ENCODE measurements at regions not wholly inside any gene's neighbourhood (a gene's known extent, or its start where the extent isn't known, plus 50 kb on each side); places are given as distances from the start of the nearest gene placed in this dataset.

DNA sequence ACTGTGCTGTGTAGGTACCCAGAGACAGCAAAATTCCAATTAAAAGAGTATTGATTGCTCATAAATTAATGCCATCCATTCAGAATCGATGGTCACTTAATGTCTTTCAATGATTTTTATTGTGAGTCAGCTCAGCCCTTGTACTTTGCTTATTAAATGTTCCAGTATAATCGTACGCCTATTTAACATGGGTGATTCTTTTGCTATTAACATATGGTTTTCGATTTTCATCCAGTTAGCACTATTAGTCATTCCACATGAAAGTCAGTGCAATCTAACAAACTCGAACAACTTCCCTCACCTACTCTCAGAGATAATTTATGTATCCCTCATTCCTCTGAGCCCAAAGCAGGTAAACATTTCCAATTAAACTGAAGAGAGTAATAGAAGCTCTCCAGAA is 109.6 kb upstream of the APP start:
- H3K9me3 ChIP-seq (ENCODE audit: control insufficient read depth in 1 of 2, insufficient read depth in 1 of 2, low read depth in 1 of 2, low read length in 2 of 2) = no peaks in the 10 kb centered on the region
- no peak for TF ChIP-seq RAD21 (IDR thresholded peaks at IDR 0.05; ENCODE audit: low read depth)
- H3K9ac ChIP-seq (ENCODE audit: low read length) = no peak overlapping the region
- intact Hi-C loops (cut with micrococcal nuclease) = no loop called here
- no peak overlapping the region for H2AFZ ChIP-seq (ENCODE audit: low read depth, low read length, poor library complexity, severe bottlenecking)
- POLR2A ChIA-PET = no interaction called here
- no peaks in the 10 kb centered on the region for H3K79me2 ChIP-seq (ENCODE audit: insufficient read depth, low read length)
- no peaks in the 10 kb centered on the region for H3K9me2 ChIP-seq (ENCODE audit: insufficient read depth)
- no peak overlapping the region for H3K4me2 ChIP-seq (ENCODE audit: low read length)
- no peaks in the 10 kb centered on the region for H3K4me1 ChIP-seq (ENCODE audit: control insufficient read depth in 1 of 2, insufficient read depth in 2 of 2, low read length in 2 of 2)
- H3K27ac ChIP-seq (ENCODE audit: low read depth, low read length) = no peak overlapping the region
- ATAC-seq (no peak), DNase-seq (ENCODE audit: low read depth, low spot score) (no peak)
- H3K27me3 ChIP-seq (ENCODE audit: insufficient read depth, low read length) = no peaks in the 10 kb centered on the region; the same call in 1 of the 2 replicates
- no peak overlapping the region for H3K4me3 ChIP-seq (replicated peaks in 1 of 2; ENCODE audit: low read depth in 1 of 2, low read length in 2 of 2)
- BruUV-seq (replicated peaks) = no TSS peak
- H3K36me3 ChIP-seq (ENCODE audit: control insufficient read depth in 1 of 2, insufficient read depth in 2 of 2, low read length in 2 of 2) = no peaks in the 10 kb centered on the region
- CTCF ChIA-PET = no interaction called here
- RAD21 ChIA-PET (ENCODE audit: low non-redundant PET in 1 of 2, low total read pairs in 2 of 2, uncharacterized antibody in 2 of 2, unreplicated experiment in 2 of 2) = no interaction called here
- no peaks in the 10 kb centered on the region for H4K20me1 ChIP-seq (ENCODE audit: insufficient read depth)

- Histone ChIP-seq H4K20me1 (ENCODE audit: insufficient read depth) (no peaks in the 10 kb centered on the region), H3K27ac (ENCODE audit: low read depth, low read length) (no peak overlapping the region), H3K36me3 (ENCODE audit: control insufficient read depth in 1 of 2, insufficient read depth in 2 of 2, low read length in 2 of 2) (no peaks in the 10 kb centered on the region), H3K4me1 (ENCODE audit: control insufficient read depth in 1 of 2, insufficient read depth in 2 of 2, low read length in 2 of 2) (no peaks in the 10 kb centered on the region), H3K27me3 (ENCODE audit: insufficient read depth, low read length) (no peaks in the 10 kb centered on the region), H3K9me2 (ENCODE audit: insufficient read depth) (no peaks in the 10 kb centered on the region), H3K4me3 (replicated peaks in 1 of 2; ENCODE audit: low read depth in 1 of 2, low read length in 2 of 2) (no peak overlapping the region), H3K9me3 (ENCODE audit: control insufficient read depth in 1 of 2, insufficient read depth in 1 of 2, low read depth in 1 of 2, low read length in 2 of 2) (peaks cover 4 to 13% of the 10 kb centered on the region in 2 experiments; a peak in 2 of 4 replicates), H2AFZ (ENCODE audit: low read depth, low read length, poor library complexity, severe bottlenecking) (no peak overlapping the region), H3K4me2 (ENCODE audit: low read length) (no peak overlapping the region), H3K9ac (ENCODE audit: low read length) (no peak overlapping the region), H3K79me2 (ENCODE audit: insufficient read depth, low read length) (no peaks in the 10 kb centered on the region)
- ATAC-seq (no peak), DNase-seq (ENCODE audit: low read depth, low spot score) (no peak)
- CTCF ChIA-PET = no interaction called here
- RAD21 ChIA-PET (ENCODE audit: low non-redundant PET in 1 of 2, low total read pairs in 2 of 2, uncharacterized antibody in 2 of 2, unreplicated experiment in 2 of 2) = no interaction called here
- intact Hi-C loops (cut with micrococcal nuclease) = no loop called here
- POLR2A ChIA-PET = no interaction called here
- no TSS peak for BruUV-seq (replicated peaks)
- no peak for TF ChIP-seq CBX3 (IDR thresholded peaks at IDR 0.05; ENCODE audit: low read depth)
- TF ChIP-seq POLR2AphosphoS5 (IDR thresholded peaks at IDR 0.05; ENCODE audit: low read depth, low read length) = no peak
- no peak for TF ChIP-seq RAD21 (IDR thresholded peaks at IDR 0.05; ENCODE audit: low read depth)
- no peak for TF ChIP-seq JUND (IDR thresholded peaks at IDR 0.05)
- TF ChIP-seq, protein P1, sequence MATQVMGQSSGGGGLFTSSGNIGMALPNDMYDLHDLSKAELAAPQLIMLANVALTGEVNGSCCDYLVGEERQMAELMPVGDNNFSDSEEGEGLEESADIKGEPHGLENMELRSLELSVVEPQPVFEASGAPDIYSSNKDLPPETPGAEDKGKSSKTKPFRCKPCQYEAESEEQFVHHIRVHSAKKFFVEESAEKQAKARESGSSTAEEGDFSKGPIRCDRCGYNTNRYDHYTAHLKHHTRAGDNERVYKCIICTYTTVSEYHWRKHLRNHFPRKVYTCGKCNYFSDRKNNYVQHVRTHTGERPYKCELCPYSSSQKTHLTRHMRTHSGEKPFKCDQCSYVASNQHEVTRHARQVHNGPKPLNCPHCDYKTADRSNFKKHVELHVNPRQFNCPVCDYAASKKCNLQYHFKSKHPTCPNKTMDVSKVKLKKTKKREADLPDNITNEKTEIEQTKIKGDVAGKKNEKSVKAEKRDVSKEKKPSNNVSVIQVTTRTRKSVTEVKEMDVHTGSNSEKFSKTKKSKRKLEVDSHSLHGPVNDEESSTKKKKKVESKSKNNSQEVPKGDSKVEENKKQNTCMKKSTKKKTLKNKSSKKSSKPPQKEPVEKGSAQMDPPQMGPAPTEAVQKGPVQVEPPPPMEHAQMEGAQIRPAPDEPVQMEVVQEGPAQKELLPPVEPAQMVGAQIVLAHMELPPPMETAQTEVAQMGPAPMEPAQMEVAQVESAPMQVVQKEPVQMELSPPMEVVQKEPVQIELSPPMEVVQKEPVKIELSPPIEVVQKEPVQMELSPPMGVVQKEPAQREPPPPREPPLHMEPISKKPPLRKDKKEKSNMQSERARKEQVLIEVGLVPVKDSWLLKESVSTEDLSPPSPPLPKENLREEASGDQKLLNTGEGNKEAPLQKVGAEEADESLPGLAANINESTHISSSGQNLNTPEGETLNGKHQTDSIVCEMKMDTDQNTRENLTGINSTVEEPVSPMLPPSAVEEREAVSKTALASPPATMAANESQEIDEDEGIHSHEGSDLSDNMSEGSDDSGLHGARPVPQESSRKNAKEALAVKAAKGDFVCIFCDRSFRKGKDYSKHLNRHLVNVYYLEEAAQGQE (IDR thresholded peaks at IDR 0.05; ENCODE audit: low read depth) = no peak
- no peak for TF ChIP-seq CEBPB (IDR thresholded peaks at IDR 0.05; ENCODE audit: low read depth)
- TF ChIP-seq ELF1 (IDR thresholded peaks at IDR 0.05; ENCODE audit: borderline replicate concordance, low read depth) = no peak
- TF ChIP-seq POLR2A (IDR thresholded peaks at IDR 0.05; ENCODE audit: borderline replicate concordance, extremely low read depth, insufficient read depth, insufficient read length) = no peak
- TF ChIP-seq, protein P2, sequence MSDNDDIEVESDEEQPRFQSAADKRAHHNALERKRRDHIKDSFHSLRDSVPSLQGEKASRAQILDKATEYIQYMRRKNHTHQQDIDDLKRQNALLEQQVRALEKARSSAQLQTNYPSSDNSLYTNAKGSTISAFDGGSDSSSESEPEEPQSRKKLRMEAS (IDR thresholded peaks at IDR 0.05) = no peak
- no peak for TF ChIP-seq SIN3A (IDR thresholded peaks at IDR 0.05; ENCODE audit: low read depth)
Observed at GRCh38 chr21:26275801-26276200, 105.2 kb upstream of the APP start.

Measured in HCT116 (cell line).